Astrocyte (in vitro differentiated cells and primary cell): ENCODE measurements at regions not wholly inside any gene's neighbourhood (a gene's known extent, or its start where the extent isn't known, plus 50 kb on each side); places are given as distances from the start of the nearest gene placed in this dataset.

Experiments
- DNase-seq: peaks from one replicate; pipeline ENCODE4 v3.0.0-alpha.2; 2010; ENCODE audit warnings: low read depth
- FAIRE-seq: peaks from 2 replicates; lab custom pipeline; 2011; peaks lifted over from hg19 to GRCh38; lab: Jason Lieb, UNC
- H2AFZ ChIP-seq: 2 replicates; pipeline ENCODE4 v1.6.0; 2012; ENCODE audit warnings: low read depth, low read length, inconsistent platforms
- H3K27ac ChIP-seq: 2 replicates; pipeline ENCODE4 v1.5.1; 2011; ENCODE audit warnings: low read depth, low read length, inconsistent platforms
- H3K27me3 ChIP-seq: 2 replicates; pipeline ENCODE4 v1.6.0; 2011; ENCODE audit warnings: low read length, inconsistent platforms; ENCODE audit not compliant: insufficient read depth
- H3K36me3 ChIP-seq: 2 replicates; pipeline ENCODE4 v1.5.1; 2011; ENCODE audit warnings: low read length, inconsistent platforms; ENCODE audit not compliant: insufficient read depth
- H3K4me1 ChIP-seq: 2 replicates; pipeline ENCODE4 v1.5.1; 2011; ENCODE audit warnings: low read length, inconsistent platforms; ENCODE audit not compliant: insufficient read depth
- H3K4me2 ChIP-seq: 2 replicates; pipeline ENCODE4 v1.6.0; 2012; ENCODE audit warnings: low read length, inconsistent platforms
- H3K4me3 ChIP-seq: 2 replicates; pipeline ENCODE4 v1.5.1; 2011; ENCODE audit warnings: low read depth, mild to moderate bottlenecking, low read length, inconsistent platforms; ENCODE audit not compliant: insufficient read depth
- H3K79me2 ChIP-seq: 2 replicates; pipeline ENCODE4 v1.6.0; 2012; ENCODE audit warnings: mild to moderate bottlenecking, low read length, inconsistent platforms; ENCODE audit not compliant: insufficient read depth
- H3K9ac ChIP-seq: 2 replicates; pipeline ENCODE4 v1.6.0; 2012; ENCODE audit warnings: mild to moderate bottlenecking, low read length, inconsistent platforms
- H3K9me3 ChIP-seq: 2 replicates; pipeline ENCODE4 v1.5.1; 2012; ENCODE audit warnings: low read depth, mild to moderate bottlenecking, low read length, inconsistent platforms; ENCODE audit not compliant: insufficient read depth
- H4K20me1 ChIP-seq: 2 replicates; pipeline ENCODE4 v1.6.0; 2012; ENCODE audit warnings: low read length, inconsistent platforms; ENCODE audit not compliant: insufficient read depth
- H3K27ac Mint-ChIP-seq: one replicate; pipeline ENCODE4 v1.8.0; 2021; ENCODE audit warnings: mild to moderate bottlenecking, mixed read lengths; ENCODE audit not compliant: unreplicated experiment
- H3K27me3 Mint-ChIP-seq: one replicate; pipeline ENCODE4 v1.8.0; 2021; ENCODE audit warnings: low read depth, mixed read lengths; ENCODE audit not compliant: unreplicated experiment
- H3K36me3 Mint-ChIP-seq: one replicate; pipeline ENCODE4 v1.8.0; 2021; ENCODE audit warnings: low read depth, mixed read lengths; ENCODE audit not compliant: unreplicated experiment
- H3K4me1 Mint-ChIP-seq: one replicate; pipeline ENCODE4 v1.8.0; 2021; ENCODE audit warnings: low read depth, mixed read lengths; ENCODE audit not compliant: unreplicated experiment
- H3K4me3 Mint-ChIP-seq: one replicate; pipeline ENCODE4 v1.8.0; 2021; ENCODE audit warnings: mild to moderate bottlenecking, moderate library complexity, mixed read lengths; ENCODE audit not compliant: unreplicated experiment
- H3K9me3 Mint-ChIP-seq: one replicate; pipeline ENCODE4 v1.8.0; 2021; ENCODE audit warnings: mild to moderate bottlenecking, mixed read lengths; ENCODE audit not compliant: unreplicated experiment
- CTCF ChIP-seq: IDR thresholded peaks from 2 replicates; pipeline ENCODE4 v1.5.1; 2011; ENCODE audit warnings: low read depth, mild to moderate bottlenecking, inconsistent platforms, low read length, moderate library complexity; ENCODE audit not compliant: insufficient read depth
- EZH2 ChIP-seq: IDR thresholded peaks from 2 replicates; pipeline ENCODE4 v1.6.1; 2012; ENCODE audit warnings: mild to moderate bottlenecking, low read length, inconsistent platforms; ENCODE audit not compliant: insufficient read depth

GRCh38 chr4:129565214-129565613, 469.3 kb downstream of the C4orf33 start:
- Histone ChIP-seq H3K9ac (no peak overlapping the region), H3K4me3 (no peak overlapping the region), H4K20me1 (no peaks in the 10 kb centered on the region), H3K9me3 (no peaks in the 10 kb centered on the region), H3K36me3 (no peaks in the 10 kb centered on the region), H3K27ac (no peak overlapping the region), H3K4me2 (no peak overlapping the region), H3K4me1 (no peaks in the 10 kb centered on the region), H3K79me2 (no peaks in the 10 kb centered on the region), H2AFZ (no peak overlapping the region), H3K27me3 (no peaks in the 10 kb centered on the region)
- H3K36me3 Mint-ChIP-seq: no peaks in the 10 kb centered on the region
- H3K4me3 Mint-ChIP-seq: no peak overlapping the region
- FAIRE-seq: no peak
- H3K27me3 Mint-ChIP-seq: no peaks in the 10 kb centered on the region
- TF ChIP-seq EZH2: no peak
- TF ChIP-seq CTCF: no peak
- DNase-seq: no peak
- no peak overlapping the region for H3K27ac Mint-ChIP-seq
- peaks cover 5% of the 10 kb centered on the region for H3K4me1 Mint-ChIP-seq
- no peaks in the 10 kb centered on the region for H3K9me3 Mint-ChIP-seq

- H2AFZ ChIP-seq: no peak overlapping the region
- Mint-ChIP-seq H3K4me1 (no peaks in the 10 kb centered on the region), H3K36me3 (no peaks in the 10 kb centered on the region), H3K27ac (no peak overlapping the region), H3K27me3 (no peaks in the 10 kb centered on the region), H3K9me3 (no peaks in the 10 kb centered on the region), H3K4me3 (no peak overlapping the region)
- H3K4me1 ChIP-seq: no peaks in the 10 kb centered on the region
- no peaks in the 10 kb centered on the region for H3K27me3 ChIP-seq
- H3K4me2 ChIP-seq: no peak overlapping the region
- H3K27ac ChIP-seq: no peak overlapping the region
- H3K79me2 ChIP-seq: no peaks in the 10 kb centered on the region
- H3K9me3 ChIP-seq: no peaks in the 10 kb centered on the region
- DNase-seq (no peak), FAIRE-seq (no peak)
- no peaks in the 10 kb centered on the region for H3K36me3 ChIP-seq
- no peak overlapping the region for H3K9ac ChIP-seq
- no peaks in the 10 kb centered on the region for H4K20me1 ChIP-seq
- no peak overlapping the region for H3K4me3 ChIP-seq
- TF ChIP-seq CTCF (no peak), EZH2 (no peak)
Observed at GRCh38 chr4:129570326-129570725, 474.4 kb downstream of the C4orf33 start.

GRCh38 chr4:129578336-129578735, 482.4 kb downstream of the C4orf33 start:
- no peak for FAIRE-seq
- H2AFZ ChIP-seq: no peak overlapping the region

More at GRCh38 chr4:129578336-129578735, 482.4 kb downstream of the C4orf33 start:
- TF ChIP-seq CTCF: no peak
- no peak for TF ChIP-seq EZH2
- no peak overlapping the region for H3K27ac Mint-ChIP-seq
- no peak overlapping the region for H3K4me2 ChIP-seq
- H3K4me3 ChIP-seq: no peak overlapping the region
- H3K36me3 Mint-ChIP-seq: peaks cover under 1% of the 10 kb centered on the region
- peaks cover 10% of the 10 kb centered on the region for H3K4me1 Mint-ChIP-seq
- no peaks in the 10 kb centered on the region for H3K79me2 ChIP-seq
- H3K4me1 ChIP-seq: no peaks in the 10 kb centered on the region
- H3K36me3 ChIP-seq: no peaks in the 10 kb centered on the region
- no peak overlapping the region for H3K9ac ChIP-seq
- no peaks in the 10 kb centered on the region for H3K27me3 ChIP-seq
- H3K4me3 Mint-ChIP-seq: no peak overlapping the region
- no peak for DNase-seq
- H4K20me1 ChIP-seq: no peaks in the 10 kb centered on the region
- no peak overlapping the region for H3K27ac ChIP-seq
- no peaks in the 10 kb centered on the region for H3K9me3 ChIP-seq
- H3K27me3 Mint-ChIP-seq: no peaks in the 10 kb centered on the region
- no peaks in the 10 kb centered on the region for H3K9me3 Mint-ChIP-seq
